ENCODE measurements at regions not wholly inside any gene's neighbourhood (a gene's known extent, or its start where the extent isn't known, plus 50 kb on each side); places are given as distances from the start of the nearest gene placed in this dataset.

DNA sequence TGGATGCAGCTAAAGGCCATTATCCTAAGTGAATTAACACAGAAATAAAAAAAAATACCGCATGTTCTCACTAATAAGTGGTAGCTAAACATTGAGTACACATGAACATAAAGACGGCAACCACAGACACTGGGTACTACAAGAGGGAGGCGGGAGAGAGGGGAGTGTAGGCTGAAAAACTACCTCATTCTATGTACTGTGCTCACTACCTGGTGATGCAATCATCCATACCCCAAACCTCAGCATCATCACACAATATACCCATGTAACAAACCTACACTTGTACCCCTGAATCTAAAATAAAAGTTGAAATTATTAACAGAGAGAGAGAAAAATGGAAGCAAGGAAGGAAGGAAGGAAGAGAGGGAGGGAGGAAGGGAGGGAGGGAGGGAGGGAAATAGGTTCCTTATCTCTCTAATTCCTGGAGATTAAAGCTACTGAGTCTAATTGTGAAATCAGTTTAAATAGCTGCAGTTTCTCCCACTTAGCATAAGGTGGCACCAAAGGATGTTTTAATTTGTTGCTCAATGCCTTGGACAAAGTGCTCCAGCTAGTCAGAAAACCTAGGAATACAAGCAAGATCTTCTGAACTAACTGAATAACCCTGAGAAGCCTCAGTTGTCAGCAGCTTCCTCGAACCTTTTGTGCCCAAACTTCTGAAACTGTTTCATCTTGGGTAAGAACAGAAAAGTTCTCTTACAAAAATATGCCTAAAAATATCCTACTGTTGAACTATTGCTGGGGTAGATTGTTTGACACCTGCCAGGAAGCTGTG is 79.4 kb upstream of the ATP11B start:
- no peak for TF ChIP-seq POLR2A (IDR thresholded peaks at IDR 0.05)
- TF ChIP-seq, protein P1, sequence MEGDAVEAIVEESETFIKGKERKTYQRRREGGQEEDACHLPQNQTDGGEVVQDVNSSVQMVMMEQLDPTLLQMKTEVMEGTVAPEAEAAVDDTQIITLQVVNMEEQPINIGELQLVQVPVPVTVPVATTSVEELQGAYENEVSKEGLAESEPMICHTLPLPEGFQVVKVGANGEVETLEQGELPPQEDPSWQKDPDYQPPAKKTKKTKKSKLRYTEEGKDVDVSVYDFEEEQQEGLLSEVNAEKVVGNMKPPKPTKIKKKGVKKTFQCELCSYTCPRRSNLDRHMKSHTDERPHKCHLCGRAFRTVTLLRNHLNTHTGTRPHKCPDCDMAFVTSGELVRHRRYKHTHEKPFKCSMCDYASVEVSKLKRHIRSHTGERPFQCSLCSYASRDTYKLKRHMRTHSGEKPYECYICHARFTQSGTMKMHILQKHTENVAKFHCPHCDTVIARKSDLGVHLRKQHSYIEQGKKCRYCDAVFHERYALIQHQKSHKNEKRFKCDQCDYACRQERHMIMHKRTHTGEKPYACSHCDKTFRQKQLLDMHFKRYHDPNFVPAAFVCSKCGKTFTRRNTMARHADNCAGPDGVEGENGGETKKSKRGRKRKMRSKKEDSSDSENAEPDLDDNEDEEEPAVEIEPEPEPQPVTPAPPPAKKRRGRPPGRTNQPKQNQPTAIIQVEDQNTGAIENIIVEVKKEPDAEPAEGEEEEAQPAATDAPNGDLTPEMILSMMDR (IDR thresholded peaks at IDR 0.05) = peak in 3 of 4 experiments; percentile 29 to 70 (median 68)

All from prostate gland (tissue), 2 donors.